Choroid plexus epithelial cell (primary cell): ENCODE measurements at regions not wholly inside any gene's neighbourhood (a gene's known extent, or its start where the extent isn't known, plus 50 kb on each side); places are given as distances from the start of the nearest gene placed in this dataset.
A peak's percentile ranks its signal among the peaks of the same experiment; 100 is the strongest.

ENCODE experiments used
- DNase-seq: peaks from one replicate; pipeline ENCODE4 v3.0.0-alpha.2; 2010; ENCODE audit warnings: low read depth
- H3K4me3 ChIP-seq: 2 replicates; pipeline ENCODE4 v1.5.1; 2011; ENCODE audit warnings: low read depth, mild to moderate bottlenecking, control low read depth, low read length, moderate library complexity
- TF ChIP-seq, protein P1 (sequence below): conservative IDR thresholded peaks from 2 replicates; pipeline ENCODE4 v1.5.1; 2011; ENCODE audit warnings: low read depth, mild to moderate bottlenecking, control low read depth, inconsistent platforms, low read length, moderate library complexity

DNA sequence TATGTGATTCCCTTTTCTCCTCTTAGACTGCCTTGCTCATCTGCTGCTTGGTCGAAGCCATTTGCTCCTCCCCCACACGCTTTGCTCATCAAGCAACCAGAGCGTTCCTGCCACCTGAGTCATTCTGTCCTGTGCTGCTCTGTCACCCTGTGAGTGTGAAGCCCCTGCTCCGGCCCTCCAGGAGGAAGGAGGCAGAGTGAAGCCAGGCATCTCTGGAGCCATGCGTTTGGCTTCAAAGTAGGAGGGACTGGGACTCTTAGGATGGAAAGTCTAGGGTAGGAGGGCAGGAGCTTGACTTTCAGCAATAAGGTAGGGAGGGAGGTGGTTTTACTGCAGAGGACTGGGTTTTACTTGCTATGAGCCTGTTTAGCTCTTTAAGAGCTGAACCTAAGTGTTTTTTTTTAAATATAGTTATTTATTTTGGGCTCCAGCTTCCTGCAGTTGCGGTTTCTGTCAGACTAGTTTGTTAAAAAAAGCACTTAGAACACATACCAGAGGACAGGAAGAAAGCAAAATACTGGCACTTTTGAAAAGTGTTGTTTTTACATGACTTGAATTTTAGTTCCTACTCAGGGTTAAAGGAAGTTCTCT lies 63.6 kb downstream of the SPINK2 start:
- H3K4me3 ChIP-seq, result peak overlapping the region; percentile 22
- TF ChIP-seq, protein P1, sequence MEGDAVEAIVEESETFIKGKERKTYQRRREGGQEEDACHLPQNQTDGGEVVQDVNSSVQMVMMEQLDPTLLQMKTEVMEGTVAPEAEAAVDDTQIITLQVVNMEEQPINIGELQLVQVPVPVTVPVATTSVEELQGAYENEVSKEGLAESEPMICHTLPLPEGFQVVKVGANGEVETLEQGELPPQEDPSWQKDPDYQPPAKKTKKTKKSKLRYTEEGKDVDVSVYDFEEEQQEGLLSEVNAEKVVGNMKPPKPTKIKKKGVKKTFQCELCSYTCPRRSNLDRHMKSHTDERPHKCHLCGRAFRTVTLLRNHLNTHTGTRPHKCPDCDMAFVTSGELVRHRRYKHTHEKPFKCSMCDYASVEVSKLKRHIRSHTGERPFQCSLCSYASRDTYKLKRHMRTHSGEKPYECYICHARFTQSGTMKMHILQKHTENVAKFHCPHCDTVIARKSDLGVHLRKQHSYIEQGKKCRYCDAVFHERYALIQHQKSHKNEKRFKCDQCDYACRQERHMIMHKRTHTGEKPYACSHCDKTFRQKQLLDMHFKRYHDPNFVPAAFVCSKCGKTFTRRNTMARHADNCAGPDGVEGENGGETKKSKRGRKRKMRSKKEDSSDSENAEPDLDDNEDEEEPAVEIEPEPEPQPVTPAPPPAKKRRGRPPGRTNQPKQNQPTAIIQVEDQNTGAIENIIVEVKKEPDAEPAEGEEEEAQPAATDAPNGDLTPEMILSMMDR, result no peak
- peak; percentile 94 for DNase-seq

DNA sequence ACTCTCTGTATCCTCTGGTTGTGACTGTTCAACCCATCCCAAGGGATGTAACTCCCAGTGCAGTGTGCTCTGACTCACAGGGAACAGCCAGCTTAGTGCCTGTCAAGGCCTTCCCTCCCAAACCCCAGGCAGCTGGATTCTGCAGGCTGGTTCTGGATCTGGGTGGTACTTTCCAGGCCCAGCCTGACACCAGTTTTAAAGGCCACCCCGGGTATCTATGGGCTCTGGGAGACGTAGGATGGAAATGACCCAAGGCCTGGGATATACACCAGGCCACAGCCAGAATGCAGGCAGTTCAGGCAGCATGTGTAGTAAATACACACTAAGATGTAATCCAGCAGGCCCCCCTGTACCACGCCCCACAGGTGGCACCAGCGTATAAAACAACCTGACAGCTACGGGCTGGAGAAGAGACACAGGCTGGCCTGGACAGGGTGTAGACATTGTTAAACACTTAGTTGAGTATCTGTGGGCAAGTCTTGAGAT lies 64.2 kb downstream of the SPINK2 start:
- no peak overlapping the region for H3K4me3 ChIP-seq
- TF ChIP-seq, protein P1, result no peak
- DNase-seq, result peak; percentile 45

DNA sequence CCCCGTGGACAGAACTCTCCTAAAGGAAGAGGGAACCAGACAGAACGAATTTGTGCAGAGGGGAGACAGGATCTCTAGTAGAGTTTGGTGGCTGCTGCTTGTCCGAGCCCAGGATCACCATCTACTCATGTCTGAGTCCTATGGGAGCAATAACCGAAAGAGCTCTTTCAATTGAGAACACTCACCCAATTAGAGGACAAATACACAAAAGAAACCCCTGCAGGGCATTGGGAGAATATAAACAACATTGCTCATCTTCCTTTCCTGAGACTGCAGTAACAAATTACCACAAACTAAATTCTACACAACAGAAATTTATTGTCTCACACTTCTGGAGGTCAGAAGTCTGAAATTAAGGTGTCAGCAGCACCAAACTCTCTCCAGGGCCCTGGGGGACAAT lies 65.6 kb downstream of the SPINK2 start:
- peak; percentile 38 for DNase-seq
- TF ChIP-seq, protein P1, result no peak
- H3K4me3 ChIP-seq, result no peak overlapping the region

DNA sequence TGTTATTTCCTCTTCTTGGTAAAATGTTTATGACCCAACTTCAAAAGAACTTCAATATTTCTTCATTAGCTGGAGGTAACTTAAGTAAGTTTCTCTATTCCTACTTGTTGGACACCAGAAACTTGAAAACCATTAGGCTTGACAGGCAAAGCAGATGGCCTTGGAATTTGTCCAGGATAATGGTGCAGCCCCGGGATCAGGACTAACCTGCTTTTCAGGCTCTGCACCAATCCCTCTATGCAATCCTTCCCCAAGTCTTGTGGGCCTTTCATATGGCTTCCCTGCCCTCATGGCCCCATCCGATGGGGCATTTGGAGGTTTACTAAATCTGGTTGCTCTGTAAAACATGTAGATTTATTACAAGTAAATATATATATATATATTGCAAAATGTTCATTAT lies 68.5 kb downstream of the SPINK2 start:
- DNase-seq, result no peak
- no peak overlapping the region for H3K4me3 ChIP-seq
- TF ChIP-seq, protein P1, result no peak

DNA sequence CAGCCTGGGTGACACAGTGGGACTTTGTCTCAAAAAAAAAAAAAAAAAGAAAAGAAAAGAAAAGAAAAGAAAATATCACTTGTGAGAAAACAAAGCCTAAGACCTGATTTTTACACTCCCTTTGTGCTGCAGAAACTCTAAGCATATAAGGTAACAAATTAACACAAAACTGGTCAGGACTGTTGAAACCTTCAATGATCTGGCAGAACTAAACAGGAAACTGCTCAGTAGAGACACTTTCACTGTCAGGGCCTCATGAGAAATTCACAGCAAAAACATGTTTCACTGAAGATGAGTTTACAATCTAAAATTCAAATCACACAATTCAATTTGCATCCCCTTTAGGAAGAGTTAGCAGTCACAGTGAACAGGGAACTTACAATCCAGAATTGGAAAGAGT lies 69.1 kb upstream of the HOPX start:
- no peak overlapping the region for H3K4me3 ChIP-seq
- no peak for DNase-seq
- TF ChIP-seq, protein P1, result no peak

DNA sequence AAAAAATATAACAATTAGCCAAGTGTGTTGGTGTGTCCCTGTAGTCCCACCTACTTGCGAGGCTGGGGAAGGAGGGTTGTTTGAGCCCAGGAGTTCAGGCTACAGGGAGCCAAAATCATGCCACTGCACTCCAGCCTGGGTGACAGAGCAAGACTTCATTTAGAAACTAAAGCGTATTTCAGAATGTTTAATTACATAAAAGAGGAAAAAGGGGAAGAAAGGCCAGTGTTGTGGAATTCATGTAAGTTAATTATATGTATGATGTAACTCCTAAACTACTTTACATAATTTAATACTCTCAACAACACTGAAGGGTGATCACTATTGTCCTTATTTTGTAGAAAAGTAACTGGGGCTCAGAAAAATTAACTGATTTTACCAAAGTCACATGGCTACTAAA lies 67.2 kb upstream of the HOPX start:
- TF ChIP-seq, protein P1, result no peak
- H3K4me3 ChIP-seq, result no peak overlapping the region
- no peak for DNase-seq

DNA sequence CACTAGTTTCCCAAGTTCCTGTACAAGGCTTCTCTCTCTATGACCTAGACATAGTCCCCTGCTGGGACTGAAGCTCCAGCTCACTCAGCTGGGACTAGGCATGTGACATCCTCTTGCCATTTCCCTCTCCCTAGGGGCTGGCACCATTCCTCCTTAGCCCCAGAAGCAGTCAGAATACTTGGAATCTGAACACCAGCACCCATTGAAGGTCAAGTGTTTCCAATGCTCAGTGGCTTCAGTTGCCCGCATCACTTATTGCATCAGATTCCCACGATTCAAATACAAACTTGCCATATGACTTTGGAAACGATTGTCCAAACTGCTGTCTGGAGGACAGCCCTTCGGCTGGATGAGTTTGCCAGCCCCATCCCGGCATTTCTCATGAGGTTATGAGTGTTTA lies 65.5 kb upstream of the HOPX start:
- no peak overlapping the region for H3K4me3 ChIP-seq
- TF ChIP-seq, protein P1, result no peak
- no peak for DNase-seq
